OCI-LY7 (cell line): ENCODE measurements at regions not wholly inside any gene's neighbourhood (a gene's known extent, or its start where the extent isn't known, plus 50 kb on each side); places are given as distances from the start of the nearest gene placed in this dataset.

Source experiments
- CTCF ChIP-seq: fragments of 200-600 bp; sonication (generic); conservative IDR thresholded peaks from 2 replicates; pipeline ENCODE4 v1.5.1; 2014; ENCODE audit warnings: mild to moderate bottlenecking, antibody characterized with exemption, low read length, moderate library complexity, mixed read lengths
- EZH2phosphoT487 ChIP-seq: fragments of 200-600 bp; sonication (generic); IDR thresholded peaks from 2 replicates; pipeline ENCODE4 v1.6.1; 2018; ENCODE audit warnings: low read depth, borderline replicate concordance, mild to moderate bottlenecking, mixed run types, antibody characterized with exemption, low read length, moderate library complexity, mixed read lengths

- no peak for TF ChIP-seq CTCF
- no peak for TF ChIP-seq EZH2phosphoT487
Observed at GRCh38 chr5:39605588-39606575, 181.1 kb upstream of the DAB2 start.
